ENCODE measurements at regions not wholly inside any gene's neighbourhood (a gene's known extent, or its start where the extent isn't known, plus 50 kb on each side); places are given as distances from the start of the nearest gene placed in this dataset.
"Not testable (repeated sequence)": the region's sequence is repeated elsewhere in the genome, so short reads cannot be mapped to it uniquely, and the experiment has no call there.

- Histone ChIP-seq H3K36me3 (no peaks in the 10 kb centered on the region), H3K4me3 (no peak overlapping the region), H3K27me3 (peaks cover 15% of the 10 kb centered on the region), H3K4me1 (peaks cover 0 to 6% (median 0%) of the 10 kb centered on the region in 4 donors), H3K27ac (no peak overlapping the region), H3K9me3 (no peaks in the 10 kb centered on the region)
- in situ Hi-C loops (cut with MboI; ENCODE audit: low pct_ligation_motif_present in 1 of 4, low pct_unique_long_range_greater_than_20kb in 1 of 4, low sequenced_read_pairs in 3 of 4) (loop anchor here in 3 of 4 donors (10.0 to 25.0 kb wide), 4 partner anchors 261 to 634 kb away; partner anchors contain the start of genes CIITA (in 1 of the 3) and NUBP1 (in 1 of the 3)), intact Hi-C loops (cut with DNase I; ENCODE audit: low total_unique reads) (no loop called here)
- WGBS, 2 donors (ENCODE audit: low coverage in 1 of 2) = 44 to 62% methylated on average over 7 to 10 of the region's 10 CpGs
- no peak for DNase-seq
- TF ChIP-seq EP300 (IDR thresholded peaks at IDR 0.05; ENCODE audit: low read depth) (no peak), POLR2AphosphoS5 (IDR thresholded peaks at IDR 0.05) (no peak), CTCF (IDR thresholded peaks at IDR 0.05) (no peak), POLR2A (IDR thresholded peaks at IDR 0.05) (no peak)
Measured at GRCh38 chr16:10253409-10253808, 71.2 kb upstream of the GRIN2A start.

GRCh38 chr16:10255728-10256127 lies 73.5 kb upstream of the GRIN2A start:
- in situ Hi-C loops (cut with MboI; ENCODE audit: low pct_ligation_motif_present in 1 of 4, low pct_unique_long_range_greater_than_20kb in 1 of 4, low sequenced_read_pairs in 3 of 4) = loop anchor here in 3 of 4 donors (5.0 to 25.0 kb wide), 5 partner anchors 252 to 632 kb away; partner anchors contain the start of genes CIITA (in 1 of the 3) and NUBP1 (in 1 of the 3)
- peaks cover 0 to 6% (median 0%) of the 10 kb centered on the region in 4 donors for H3K4me1 ChIP-seq
- no peak for DNase-seq

GRCh38 chr16:10256784-10257641 lies 74.8 kb upstream of the GRIN2A start:
- in situ Hi-C loops (cut with MboI; ENCODE audit: low pct_ligation_motif_present in 1 of 4, low pct_unique_long_range_greater_than_20kb in 1 of 4, low sequenced_read_pairs in 3 of 4) (loop anchor here in 3 of 4 donors (5.0 to 25.0 kb wide), 5 partner anchors 250 to 630 kb away; partner anchors contain the start of genes CIITA (in 1 of the 3) and NUBP1 (in 1 of the 3)), intact Hi-C loops (cut with DNase I; ENCODE audit: low total_unique reads) (no loop called here)
- Histone ChIP-seq H3K27ac (no peak overlapping the region), H3K4me1 (peaks cover 0 to 6% (median 0%) of the 10 kb centered on the region in 4 donors), H3K36me3 (no peaks in the 10 kb centered on the region), H3K9me3 (no peaks in the 10 kb centered on the region), H3K4me3 (no peak overlapping the region), H3K27me3 (peaks cover 15% of the 10 kb centered on the region)
- TF ChIP-seq EP300 (IDR thresholded peaks at IDR 0.05; ENCODE audit: low read depth) (no peak), CTCF (IDR thresholded peaks at IDR 0.05) (peak; percentile 65 to 86 (median 78))
- 3 to 14% methylated on average over 13 to 16 of the region's 17 CpGs for WGBS, 2 donors (ENCODE audit: low coverage in 1 of 2)
- peak; percentile 26 for DNase-seq

More at GRCh38 chr16:10255728-10256127, 73.5 kb upstream of the GRIN2A start:
- TF ChIP-seq POLR2AphosphoS5 (IDR thresholded peaks at IDR 0.05) (no peak), CTCF (IDR thresholded peaks at IDR 0.05) (no peak), POLR2A (IDR thresholded peaks at IDR 0.05) (no peak), EP300 (IDR thresholded peaks at IDR 0.05; ENCODE audit: low read depth) (no peak)
- H3K9me3 ChIP-seq = no peaks in the 10 kb centered on the region
- no peaks in the 10 kb centered on the region for H3K36me3 ChIP-seq
- 85% methylated on average over 3 of the region's 3 CpGs; no CpG with 5 or more reads in 1 of the 2 donors for WGBS, 2 donors (ENCODE audit: low coverage in 1 of 2)
- no peak overlapping the region for H3K27ac ChIP-seq
- intact Hi-C loops (cut with DNase I; ENCODE audit: low total_unique reads) = no loop called here
- H3K4me3 ChIP-seq = no peak overlapping the region
- peaks cover 15% of the 10 kb centered on the region for H3K27me3 ChIP-seq

- H3K27me3 ChIP-seq; H3K36me3 ChIP-seq; H3K4me3 ChIP-seq; DNase-seq; H3K4me1 ChIP-seq; H3K9me3 ChIP-seq; intact Hi-C loops (cut with DNase I; ENCODE audit: low total_unique reads); H3K27ac ChIP-seq: not testable (repeated sequence)
- in situ Hi-C loops (cut with MboI; ENCODE audit: low pct_ligation_motif_present in 1 of 4, low pct_unique_long_range_greater_than_20kb in 1 of 4, low sequenced_read_pairs in 3 of 4) = loop anchor here in 3 of 4 donors (5.0 to 25.0 kb wide), 5 partner anchors 250 to 630 kb away; partner anchors contain the start of genes CIITA (in 1 of the 3) and NUBP1 (in 1 of the 3)
- WGBS, 2 donors (ENCODE audit: low coverage in 1 of 2) = 90 to 92% methylated on average over 7 to 10 of the region's 10 CpGs
Measured at GRCh38 chr16:10257642-10258251, 75.5 kb upstream of the GRIN2A start.

- intact Hi-C loops (cut with DNase I; ENCODE audit: low total_unique reads); DNase-seq; H3K27ac ChIP-seq; H3K4me3 ChIP-seq; H3K36me3 ChIP-seq; H3K9me3 ChIP-seq; H3K27me3 ChIP-seq; H3K4me1 ChIP-seq: not testable (repeated sequence)
- WGBS, 2 donors (ENCODE audit: low coverage in 1 of 2) = 84 to 85% methylated on average over 4 to 10 of the region's 10 CpGs
- in situ Hi-C loops (cut with MboI; ENCODE audit: low pct_ligation_motif_present in 1 of 4, low pct_unique_long_range_greater_than_20kb in 1 of 4, low sequenced_read_pairs in 3 of 4) = loop anchor here in 3 of 4 donors (5.0 to 25.0 kb wide), 5 partner anchors 248 to 628 kb away; partner anchors contain the start of genes CIITA (in 1 of the 3) and NUBP1 (in 1 of the 3)
Measured at GRCh38 chr16:10258930-10259603, 76.8 kb upstream of the GRIN2A start.

All from transverse colon (tissue), 4 donors.